ENCODE measurements at regions not wholly inside any gene's neighbourhood (a gene's known extent, or its start where the extent isn't known, plus 50 kb on each side); places are given as distances from the start of the nearest gene placed in this dataset.
"Not testable (repeated sequence)": the region's sequence is repeated elsewhere in the genome, so short reads cannot be mapped to it uniquely, and the experiment has no call there.

GRCh38 chr5:83800201-83800600 lies 79.5 kb upstream of the HAPLN1 start:
- DNase-seq = no peak

GRCh38 chr5:83799020-83799419 lies 78.4 kb upstream of the HAPLN1 start:
- DNase-seq = not testable (repeated sequence)

- no peak for DNase-seq
Observed at GRCh38 chr5:83789371-83789770, 68.7 kb upstream of the HAPLN1 start.

- DNase-seq = no peak
Observed at GRCh38 chr5:83787631-83788030, 67.0 kb upstream of the HAPLN1 start.

GRCh38 chr5:83785176-83785668 lies 64.6 kb upstream of the HAPLN1 start:
- DNase-seq = no peak

GRCh38 chr5:83780699-83781350 lies 60.2 kb upstream of the HAPLN1 start:
- DNase-seq = no peak

GRCh38 chr5:83777856-83778255 lies 57.2 kb upstream of the HAPLN1 start:
- DNase-seq = no peak

- no peak for DNase-seq
Observed at GRCh38 chr5:83776437-83777031, 55.9 kb upstream of the HAPLN1 start.
